SK-N-MC (cell line): ENCODE measurements at regions not wholly inside any gene's neighbourhood (a gene's known extent, or its start where the extent isn't known, plus 50 kb on each side); places are given as distances from the start of the nearest gene placed in this dataset.

Experiments
- EZH2 ChIP-seq: fragments of 200-600 bp; sonication (generic); IDR thresholded peaks from one replicate; pipeline ENCODE4 v1.6.1; 2017; ENCODE audit warnings: antibody characterized with exemption
- FOXP2 ChIP-seq: optimal IDR thresholded peaks from 2 replicates; pipeline ENCODE3; 2011; ENCODE audit warnings: mild to moderate bottlenecking, moderate library complexity; ENCODE audit not compliant: insufficient read depth; ENCODE audit errors: extremely low read length, control extremely low read depth
- POLR2AphosphoS5 ChIP-seq: IDR thresholded peaks from 2 replicates; pipeline ENCODE4 v1.6.1; 2012; ENCODE audit warnings: mild to moderate bottlenecking, low read depth, low read length, borderline replicate concordance

- TF ChIP-seq POLR2AphosphoS5, result no peak
- TF ChIP-seq FOXP2, result no peak
- no peak for TF ChIP-seq EZH2
Measured at GRCh38 chr1:88341447-88341846, 342.6 kb upstream of the PKN2 start.
